Gastrocnemius medialis (tissue), 4 donors: ENCODE measurements at regions not wholly inside any gene's neighbourhood (a gene's known extent, or its start where the extent isn't known, plus 50 kb on each side); places are given as distances from the start of the nearest gene placed in this dataset.

Experiments used
- CTCF ChIP-seq, 5 experiments: fragments of 450-650 bp in 3 of 5; fragments of 200-600 bp in 2 of 5; sonication (generic) in 2 of 5; IDR thresholded peaks in 4 of 5; conservative IDR thresholded peaks in 1 of 5; 1 replicate in 4 of 5; 2 replicates in 1 of 5; pipeline ENCODE4 v1.5.1; 2016 to 2019; ENCODE audit warnings: antibody characterized with exemption in 5 of 5, mild to moderate bottlenecking in 3 of 5, moderate library complexity in 3 of 5
- POLR2A ChIP-seq, 2 donors: fragments of 450-650 bp; IDR thresholded peaks; one replicate each; pipeline ENCODE4 v1.6.1; 2017; ENCODE audit warnings: antibody characterized with exemption in 2 of 2, mild to moderate bottlenecking in 2 of 2, moderate library complexity in 2 of 2

- TF ChIP-seq CTCF (IDR thresholded peaks at IDR 0.05 in 4 of 5, conservative IDR thresholded peaks at IDR 0.05 in 1 of 5) (no peak), POLR2A (IDR thresholded peaks at IDR 0.05) (no peak)
Observed at GRCh38 chr12:4210183-4210582, 63.4 kb upstream of the CCND2 start.
